SK-N-SH (cell line): ENCODE measurements at regions not wholly inside any gene's neighbourhood (a gene's known extent, or its start where the extent isn't known, plus 50 kb on each side); places are given as distances from the start of the nearest gene placed in this dataset.

ENCODE experiments used
- CTCF ChIP-seq: fragments of 200-600 bp; sonication (generic); IDR thresholded peaks from 2 replicates; pipeline ENCODE4 v1.6.1; 2017; ENCODE audit warnings: antibody characterized with exemption, mild to moderate bottlenecking, moderate library complexity
- FOSL2 ChIP-seq: IDR thresholded peaks from 2 replicates; pipeline ENCODE4 v1.4.0; 2012; ENCODE audit warnings: low read depth, mild to moderate bottlenecking, moderate library complexity, borderline replicate concordance
- FOXJ3 ChIP-seq: sonication (generic); formaldehyde crosslinking; IDR thresholded peaks from 2 replicates; pipeline ENCODE4 v1.5.1; 2020; ENCODE audit warnings: mild to moderate bottlenecking, missing genetic modification reagents
- MAX ChIP-seq: IDR thresholded peaks from 2 replicates; pipeline ENCODE4 v1.4.0; 2012; ENCODE audit warnings: low read depth
- TCF12 ChIP-seq: IDR thresholded peaks from 2 replicates; pipeline ENCODE4 v1.4.0; 2012

GRCh38 chr13:65553096-65553727 lies 1676.9 kb downstream of the PCDH9 start:
- TF ChIP-seq FOSL2 (no peak), CTCF (no peak), MAX (no peak), TCF12 (no peak), FOXJ3 (CRISPR knock-in tag) (no peak)
